IMR-90 (cell line): ENCODE measurements at regions not wholly inside any gene's neighbourhood (a gene's known extent, or its start where the extent isn't known, plus 50 kb on each side); places are given as distances from the start of the nearest gene placed in this dataset.

Experiments
- ATAC-seq: fragments of 200-7000 bp; cut with Tn5 transposase; 2 replicates; pipeline ENCODE4 v1.9.1; 2020; ENCODE audit warnings: low read depth, mild to moderate bottlenecking, moderate library complexity
- BruUV-seq: library from RNA; stranded (reverse); fragments of 400-500 nt; replicated peaks from 2 replicates; lab custom pipeline; 2021; lab: Mats Ljungman, UMichigan
- CTCF ChIA-PET: fragments of 300-600 bp; formaldehyde crosslinking; extraction: SDS; loops from one replicate; lab custom pipeline; 2021; ENCODE audit warnings: antibody characterized with exemption; lab: Yijun Ruan, JAX
- POLR2A ChIA-PET: fragments of 300-600 bp; sonication (Branson Sonifier 250); formaldehyde crosslinking; loops from one replicate; lab custom pipeline; 2022; ENCODE audit warnings: antibody characterized with exemption; ENCODE audit not compliant: unreplicated experiment; lab: Charles Lee
- DNase-seq: peaks from one replicate; pipeline ENCODE4 v3.0.0; 2013
- H2AFZ ChIP-seq: replicated peaks from 2 replicates; pipeline ENCODE3; 2013; ENCODE audit warnings: low read length, mild to moderate bottlenecking; ENCODE audit not compliant: poor library complexity
- H2AK5ac ChIP-seq: 2 replicates; pipeline ENCODE4 v1.6.1; 2013; ENCODE audit warnings: low read depth, low read length, inconsistent platforms
- H2AK9ac ChIP-seq: replicated peaks from 2 replicates; pipeline ENCODE3; 2013; ENCODE audit warnings: mild to moderate bottlenecking, low read depth, low read length, moderate library complexity; ENCODE audit not compliant: poor library complexity
- H2BK120ac ChIP-seq: 2 replicates; pipeline ENCODE4 v1.6.1; 2013; ENCODE audit warnings: low read depth, low read length, inconsistent platforms
- H2BK15ac ChIP-seq: 3 replicates; pipeline ENCODE4 v1.6.1; 2013; ENCODE audit warnings: low read depth, low read length, inconsistent platforms
- H2BK20ac ChIP-seq: 2 replicates; pipeline ENCODE4 v1.6.1; 2013; ENCODE audit warnings: low read depth, mild to moderate bottlenecking, inconsistent platforms, low read length, moderate library complexity
- H2BK5ac ChIP-seq: 2 replicates; pipeline ENCODE4 v1.6.1; 2013; ENCODE audit warnings: mild to moderate bottlenecking, low read depth, low read length, inconsistent platforms; ENCODE audit not compliant: poor library complexity, severe bottlenecking
- H3K14ac ChIP-seq: replicated peaks from 2 replicates; pipeline ENCODE4 v1.6.1; 2013; ENCODE audit warnings: low read depth, low read length, inconsistent platforms
- H3K18ac ChIP-seq: 2 replicates; pipeline ENCODE4 v1.6.1; 2013; ENCODE audit warnings: low read depth, low read length, control low read depth
- H3K23ac ChIP-seq: 2 replicates; pipeline ENCODE4 v1.6.1; 2013; ENCODE audit warnings: low read depth, low read length, inconsistent platforms
- H3K27ac ChIP-seq: 2 replicates; pipeline ENCODE4 v1.5.1; 2013; ENCODE audit warnings: mild to moderate bottlenecking, control low read depth, low read length; ENCODE audit not compliant: insufficient read depth
- H3K27me3 ChIP-seq: 2 replicates; pipeline ENCODE4 v1.6.1; 2013; ENCODE audit warnings: low read length; ENCODE audit not compliant: control insufficient read depth, insufficient read depth
- H3K36me3 ChIP-seq: 2 replicates; pipeline ENCODE4 v1.6.1; 2013; ENCODE audit warnings: low read length, mixed read lengths; ENCODE audit not compliant: control insufficient read depth, insufficient read depth
- H3K4ac ChIP-seq: 2 replicates; pipeline ENCODE4 v1.6.1; 2013; ENCODE audit warnings: low read depth, low read length, inconsistent platforms
- H3K4me1 ChIP-seq: 2 replicates; pipeline ENCODE4 v1.6.1; 2013; ENCODE audit warnings: low read length, mixed read lengths; ENCODE audit not compliant: control insufficient read depth, insufficient read depth
- H3K4me2 ChIP-seq: 2 replicates; pipeline ENCODE4 v1.6.1; 2013; ENCODE audit warnings: low read depth, mild to moderate bottlenecking, control low read depth, low read length, moderate library complexity
- H3K4me3 ChIP-seq: 2 replicates; pipeline ENCODE4 v1.5.1; 2013; ENCODE audit warnings: low read depth, mild to moderate bottlenecking, control low read depth, low read length, moderate library complexity; ENCODE audit not compliant: insufficient read depth
- H3K56ac ChIP-seq: 2 replicates; pipeline ENCODE4 v1.6.1; 2013; ENCODE audit warnings: low read length, inconsistent platforms; ENCODE audit not compliant: insufficient read depth; ENCODE audit errors: extremely low read depth
- H3K79me1 ChIP-seq, 2 experiments: 2 replicates each; pipeline ENCODE4 v1.6.1; 2013; ENCODE audit warnings: low read length in 2 of 2, inconsistent platforms in 1 of 2, low read depth in 1 of 2
- H3K9ac ChIP-seq: 2 replicates; pipeline ENCODE4 v1.6.1; 2013; ENCODE audit warnings: low read depth, low read length, control low read depth
- H3K9me1 ChIP-seq: 2 replicates; pipeline ENCODE4 v1.6.1; 2013; ENCODE audit warnings: low read length, inconsistent platforms; ENCODE audit not compliant: insufficient read depth
- H3K9me3 ChIP-seq: 2 replicates; pipeline ENCODE4 v1.6.1; 2013; ENCODE audit warnings: low read length; ENCODE audit not compliant: control insufficient read depth, insufficient read depth
- H4K20me1 ChIP-seq: 2 replicates; pipeline ENCODE4 v1.6.1; 2013; ENCODE audit warnings: low read length, inconsistent platforms; ENCODE audit not compliant: insufficient read depth
- H4K5ac ChIP-seq: 2 replicates; pipeline ENCODE4 v1.6.1; 2013; ENCODE audit warnings: mild to moderate bottlenecking, low read depth, low read length, control low read depth
- H4K8ac ChIP-seq, 2 experiments: 2 replicates each; pipeline ENCODE4 v1.6.1; 2013; ENCODE audit warnings: low read depth in 2 of 2, low read length in 2 of 2, control low read depth in 1 of 2, inconsistent platforms in 1 of 2
- H4K91ac ChIP-seq: 2 replicates; pipeline ENCODE4 v1.6.1; 2013; ENCODE audit warnings: low read depth, low read length, inconsistent platforms; ENCODE audit not compliant: insufficient read depth
- BHLHE40 ChIP-seq: fragments of 150-350 bp; IDR thresholded peaks from 2 replicates; pipeline ENCODE4 v1.6.1; 2016; ENCODE audit warnings: mild to moderate bottlenecking, low read depth, low read length
- CEBPB ChIP-seq: IDR thresholded peaks from 2 replicates; pipeline ENCODE4 v1.6.1; 2012; ENCODE audit warnings: low read depth, low read length, improper control_type of control experiment
- CHD1 ChIP-seq: IDR thresholded peaks from 2 replicates; pipeline ENCODE4 v1.6.1; 2012; ENCODE audit warnings: low read depth, low read length, improper control_type of control experiment
- CTCF ChIP-seq: conservative IDR thresholded peaks from 2 replicates; pipeline ENCODE4 v1.5.1; 2012; ENCODE audit warnings: mild to moderate bottlenecking, low read depth, low read length, improper control_type of control experiment
- ELK1 ChIP-seq: fragments of 150-350 bp; IDR thresholded peaks from 2 replicates; pipeline ENCODE4 v1.6.1; 2016; ENCODE audit warnings: low read depth, mild to moderate bottlenecking, low read length, moderate library complexity, borderline replicate concordance
- FOS ChIP-seq: fragments of 150-350 bp; IDR thresholded peaks from 2 replicates; pipeline ENCODE4 v1.6.1; 2016; ENCODE audit warnings: low read depth, low read length
- MAFK ChIP-seq: IDR thresholded peaks from 2 replicates; pipeline ENCODE4 v1.6.1; 2012; ENCODE audit warnings: low read depth, low read length, improper control_type of control experiment
- MAZ ChIP-seq: IDR thresholded peaks from 2 replicates; pipeline ENCODE4 v1.6.1; 2012; ENCODE audit warnings: low read depth, mild to moderate bottlenecking, low read length, improper control_type of control experiment, moderate library complexity, borderline replicate concordance
- NFE2L2 ChIP-seq: fragments of 150-350 bp; IDR thresholded peaks from 2 replicates; pipeline ENCODE4 v1.6.1; 2016; ENCODE audit warnings: low read depth, mild to moderate bottlenecking, low read length
- POLR2A ChIP-seq: IDR thresholded peaks from 2 replicates; pipeline ENCODE4 v1.6.1; 2012; ENCODE audit warnings: mild to moderate bottlenecking, low read depth, low read length
- RAD21 ChIP-seq: IDR thresholded peaks from 2 replicates; pipeline ENCODE4 v1.6.1; 2012; ENCODE audit warnings: low read length, improper control_type of control experiment
- RCOR1 ChIP-seq: IDR thresholded peaks from 2 replicates; pipeline ENCODE4 v1.6.1; 2012; ENCODE audit warnings: mild to moderate bottlenecking, low read length, improper control_type of control experiment; ENCODE audit not compliant: insufficient replicate concordance
- RFX5 ChIP-seq: IDR thresholded peaks from 2 replicates; pipeline ENCODE4 v1.8.0; 2012; ENCODE audit warnings: low read depth, mild to moderate bottlenecking, low read length, moderate library complexity
- SMC3 ChIP-seq: fragments of 150-350 bp; IDR thresholded peaks from 2 replicates; pipeline ENCODE4 v1.6.1; 2016; ENCODE audit warnings: low read depth, mild to moderate bottlenecking, antibody characterized with exemption, low read length, moderate library complexity
- USF2 ChIP-seq: fragments of 150-350 bp; IDR thresholded peaks from 2 replicates; pipeline ENCODE4 v1.6.1; 2017; ENCODE audit warnings: mild to moderate bottlenecking, antibody characterized with exemption, low read length, low read depth
- WGBS, 2 experiments: methylation state at CpG; one replicate each; pipeline versions ENCODE4 v1.1.5 to v1.1.7; 2013; ENCODE audit warnings: missing lambda C conversion rate in 2 of 2; ENCODE audit not compliant: insufficient read length in 1 of 2; ENCODE audit errors: extremely low coverage in 2 of 2; 5-methylcytosine and 5-hydroxymethylcytosine counted together
- dilution Hi-C: fragments of 300-500 bp; cut with HindIII; formaldehyde crosslinking; loops from one replicate; pipeline ENCODE4 v1.14.3; 2018; ENCODE audit warnings: low sequenced_read_pairs; ENCODE audit not compliant: unreplicated experiment
- in situ Hi-C: fragments of 300-500 bp; cut with MboI; formaldehyde crosslinking; loops from 3 replicates; pipeline ENCODE4 v1.14.3; 2019; ENCODE audit warnings: low sequenced_read_pairs, inconsistent platforms, mixed read lengths
- intact Hi-C: fragments of 100-400 bp; cut with micrococcal nuclease; formaldehyde crosslinking; loops from 2 replicates; pipeline ENCODE4 v1.10.0; 2022

GRCh38 chr3:152899306-152899705 lies 64.4 kb downstream of the P2RY1 start:
- Histone ChIP-seq H3K36me3 (no peaks in the 10 kb centered on the region), H3K9me3 (no peaks in the 10 kb centered on the region), H3K9me1 (no peaks in the 10 kb centered on the region), H3K27ac (no peak overlapping the region), H3K14ac (no peak overlapping the region), H3K4me2 (no peak overlapping the region), H2BK5ac (no peak overlapping the region), H4K20me1 (no peaks in the 10 kb centered on the region), H3K4me3 (no peak overlapping the region), H2AFZ (no peak overlapping the region), H3K18ac (no peak overlapping the region), H2BK20ac (no peak overlapping the region), H2AK9ac (no peak overlapping the region), H4K5ac (no peak overlapping the region), H2BK15ac (no peak overlapping the region), H4K91ac (no peak overlapping the region), H2AK5ac (no peak overlapping the region), H4K8ac (no peak overlapping the region), H3K56ac (no peak overlapping the region), H3K4me1 (no peaks in the 10 kb centered on the region), H2BK120ac (no peak overlapping the region), H3K27me3 (no peaks in the 10 kb centered on the region), H3K23ac (no peak overlapping the region), H3K79me1 (no peaks in the 10 kb centered on the region), H3K9ac (no peak overlapping the region), H3K4ac (no peak overlapping the region)
- CTCF ChIA-PET, result no interaction called here
- WGBS, 2 experiments, result no CpG with 5 or more reads among the region's 2 CpGs
- intact Hi-C loops (no loop called here), in situ Hi-C loops (no loop called here), dilution Hi-C loops (no loop called here)
- POLR2A ChIA-PET, result no interaction called here
- BruUV-seq, result no TSS peak
- TF ChIP-seq RFX5 (no peak), CTCF (no peak), RAD21 (no peak), USF2 (no peak), CEBPB (no peak), POLR2A (no peak), RCOR1 (no peak), FOS (no peak), MAFK (no peak), CHD1 (no peak), BHLHE40 (no peak), SMC3 (no peak), MAZ (no peak), ELK1 (no peak), NFE2L2 (no peak)
- DNase-seq (no peak), ATAC-seq (no peak)
